ENCODE measurements at regions not wholly inside any gene's neighbourhood (a gene's known extent, or its start where the extent isn't known, plus 50 kb on each side); places are given as distances from the start of the nearest gene placed in this dataset.

- TF ChIP-seq GABPA (IDR thresholded peaks at IDR 0.05; ENCODE audit: low read depth) = no peak
- no peak for TF ChIP-seq CTCF (IDR thresholded peaks at IDR 0.05; ENCODE audit: insufficient read depth, low read length)
- TF ChIP-seq POLR2AphosphoS5 (IDR thresholded peaks at IDR 0.05; ENCODE audit: low read depth) = no peak
These were observed 1373.6 kb upstream of the SPRY2 start for GRCh38 chr13:81714513-81714912.

All from HL-60 (cell line).